Mesendoderm (in vitro differentiated cells): ENCODE measurements at regions not wholly inside any gene's neighbourhood (a gene's known extent, or its start where the extent isn't known, plus 50 kb on each side); places are given as distances from the start of the nearest gene placed in this dataset.
A peak's percentile ranks its signal among the peaks of the same experiment; 100 is the strongest.

Experiments
- DNase-seq: peaks from one replicate; pipeline ENCODE4 v3.0.0; 2013
- H2AK5ac ChIP-seq: 2 replicates; pipeline ENCODE4 v1.6.1; 2013; ENCODE audit warnings: low read length, inconsistent platforms
- H2BK120ac ChIP-seq: 2 replicates; pipeline ENCODE4 v1.6.1; 2013; ENCODE audit warnings: low read depth, mild to moderate bottlenecking, low read length, moderate library complexity, mixed read lengths
- H2BK15ac ChIP-seq: replicated peaks from 2 replicates; pipeline ENCODE4 v1.6.1; 2013; ENCODE audit warnings: low read depth, mild to moderate bottlenecking, moderate library complexity
- H2BK5ac ChIP-seq: 2 replicates; pipeline ENCODE4 v1.6.1; 2013; ENCODE audit warnings: low read length, inconsistent platforms
- H3K18ac ChIP-seq: 2 replicates; pipeline ENCODE4 v1.6.1; 2013; ENCODE audit warnings: mild to moderate bottlenecking, low read length, mixed read lengths
- H3K23ac ChIP-seq: one replicate; pipeline ENCODE4 v1.6.1; 2013; ENCODE audit warnings: low read length
- H3K27ac ChIP-seq: 2 replicates; pipeline ENCODE4 v1.5.1; 2013; ENCODE audit warnings: low read depth, mild to moderate bottlenecking, inconsistent platforms, low read length, moderate library complexity
- H3K27me3 ChIP-seq: 2 replicates; pipeline ENCODE4 v1.6.1; 2013; ENCODE audit warnings: low read length, control low read depth, mild to moderate bottlenecking, inconsistent platforms; ENCODE audit not compliant: insufficient read depth, poor library complexity
- H3K36me3 ChIP-seq: 2 replicates; pipeline ENCODE4 v1.6.1; 2013; ENCODE audit warnings: low read length, inconsistent platforms; ENCODE audit not compliant: control insufficient read depth, insufficient read depth
- H3K4ac ChIP-seq: one replicate; pipeline ENCODE4 v1.6.1; 2013; ENCODE audit warnings: low read depth, mild to moderate bottlenecking, low read length, moderate library complexity
- H3K4me1 ChIP-seq: 2 replicates; pipeline ENCODE4 v1.6.1; 2013; ENCODE audit warnings: low read depth, low read length, inconsistent platforms; ENCODE audit not compliant: control insufficient read depth
- H3K4me2 ChIP-seq: 2 replicates; pipeline ENCODE4 v1.6.1; 2013; ENCODE audit warnings: low read length
- H3K4me3 ChIP-seq: 2 replicates; pipeline ENCODE4 v1.5.1; 2013; ENCODE audit warnings: mild to moderate bottlenecking, low read length
- H3K56ac ChIP-seq: one replicate; pipeline ENCODE4 v1.6.1; 2013; ENCODE audit warnings: low read length
- H3K79me1 ChIP-seq: 2 replicates; pipeline ENCODE4 v1.6.1; 2013; ENCODE audit warnings: low read length, inconsistent platforms
- H3K79me2 ChIP-seq: 2 replicates; pipeline ENCODE4 v1.6.1; 2013; ENCODE audit warnings: mild to moderate bottlenecking, low read length; ENCODE audit not compliant: control insufficient read depth, insufficient read depth
- H3K9ac ChIP-seq: 2 replicates; pipeline ENCODE4 v1.6.1; 2013; ENCODE audit warnings: low read length, inconsistent platforms
- H4K5ac ChIP-seq: one replicate; pipeline ENCODE4 v1.6.1; 2013; ENCODE audit warnings: low read length
- H4K8ac ChIP-seq: one replicate; pipeline ENCODE4 v1.6.1; 2013; ENCODE audit warnings: low read depth, mild to moderate bottlenecking, control low read depth, low read length, moderate library complexity
- whole genome bisulfite sequencing: extraction: QIAGEN DNeasy Blood & Tissue Kit; methylation state at CpG from one replicate; pipeline ENCODE4 v1.1.7; 2013; ENCODE audit warnings: low lambda C conversion rate, missing lambda C conversion rate; ENCODE audit not compliant: insufficient coverage; ENCODE audit errors: extremely low coverage; 5-methylcytosine and 5-hydroxymethylcytosine counted together

- H3K23ac ChIP-seq, result no peak overlapping the region
- no peak overlapping the region for H3K4ac ChIP-seq
- no peaks in the 10 kb centered on the region for H3K27me3 ChIP-seq
- H3K18ac ChIP-seq, result no peak overlapping the region
- H4K5ac ChIP-seq, result no peak overlapping the region
- H4K8ac ChIP-seq, result no peak overlapping the region
- H2BK5ac ChIP-seq, result no peak overlapping the region
- DNase-seq, result no peak
- no peak overlapping the region for H3K4me2 ChIP-seq
- H3K56ac ChIP-seq, result no peak overlapping the region
- no peaks in the 10 kb centered on the region for H3K36me3 ChIP-seq
- no peak overlapping the region for H3K27ac ChIP-seq
- no peak overlapping the region for H3K9ac ChIP-seq
- H2BK120ac ChIP-seq, result no peak overlapping the region
- H3K79me1 ChIP-seq, result no peaks in the 10 kb centered on the region
- H3K4me3 ChIP-seq, result no peak overlapping the region
- no peak overlapping the region for H2BK15ac ChIP-seq
- H2AK5ac ChIP-seq, result no peak overlapping the region
- H3K79me2 ChIP-seq, result no peaks in the 10 kb centered on the region
- no peaks in the 10 kb centered on the region for H3K4me1 ChIP-seq
- no CpG with 5 or more reads among the region's 1 CpG for WGBS
Measured at GRCh38 chr2:133667968-133668367, 99.7 kb upstream of the NCKAP5 start.

GRCh38 chr2:133668547-133668946, 100.3 kb upstream of the NCKAP5 start:
- no peak overlapping the region for H3K9ac ChIP-seq
- DNase-seq, result no peak
- H3K23ac ChIP-seq, result no peak overlapping the region
- no peaks in the 10 kb centered on the region for H3K27me3 ChIP-seq
- H3K36me3 ChIP-seq, result no peaks in the 10 kb centered on the region
- H3K56ac ChIP-seq, result no peak overlapping the region
- H3K79me2 ChIP-seq, result no peaks in the 10 kb centered on the region
- H2BK120ac ChIP-seq, result no peak overlapping the region
- no peaks in the 10 kb centered on the region for H3K79me1 ChIP-seq
- no peak overlapping the region for H2BK15ac ChIP-seq
- H2BK5ac ChIP-seq, result no peak overlapping the region
- no peak overlapping the region for H4K8ac ChIP-seq
- no peak overlapping the region for H2AK5ac ChIP-seq
- H3K4me3 ChIP-seq, result no peak overlapping the region
- no peaks in the 10 kb centered on the region for H3K4me1 ChIP-seq
- no peak overlapping the region for H3K4me2 ChIP-seq
- no CpG with 5 or more reads among the region's 2 CpGs for WGBS
- no peak overlapping the region for H3K4ac ChIP-seq
- H4K5ac ChIP-seq, result no peak overlapping the region
- no peak overlapping the region for H3K18ac ChIP-seq
- no peak overlapping the region for H3K27ac ChIP-seq

DNA sequence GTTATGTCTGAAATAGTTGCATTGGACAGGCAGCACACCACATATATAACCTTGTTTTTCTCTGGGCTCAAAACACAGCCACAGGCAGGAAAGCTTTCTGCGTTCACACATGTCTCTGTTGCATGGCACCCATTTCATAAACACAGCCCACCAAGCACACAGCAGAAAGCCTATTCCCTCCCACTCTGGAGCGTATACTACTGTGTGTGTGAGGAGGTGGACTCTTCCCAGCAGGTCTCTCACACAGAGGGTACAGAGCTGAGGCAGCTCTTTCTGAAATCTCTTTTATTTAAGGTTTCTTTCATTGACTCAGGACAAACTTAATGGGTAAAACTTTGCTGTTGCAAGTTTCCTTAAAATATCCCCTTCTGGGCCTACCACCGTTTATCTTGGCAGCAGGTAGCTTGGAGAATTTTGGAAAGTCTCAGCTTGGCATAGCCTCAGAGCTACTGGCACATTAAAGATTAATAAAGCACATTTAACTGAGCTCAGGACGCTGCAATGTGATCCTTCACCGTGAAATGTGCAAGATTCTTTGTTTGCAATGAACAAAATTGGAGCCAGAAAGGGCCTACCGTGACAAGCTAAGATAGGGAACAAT, 105.1 kb upstream of the NCKAP5 start:
- H3K79me1 ChIP-seq, result no peaks in the 10 kb centered on the region
- H3K4me3 ChIP-seq, result no peak overlapping the region
- H3K4ac ChIP-seq, result no peak overlapping the region
- no peak overlapping the region for H2AK5ac ChIP-seq
- no peak overlapping the region for H4K8ac ChIP-seq
- no peaks in the 10 kb centered on the region for H3K79me2 ChIP-seq
- no peak overlapping the region for H3K18ac ChIP-seq
- H3K9ac ChIP-seq, result no peak overlapping the region
- no peaks in the 10 kb centered on the region for H3K36me3 ChIP-seq
- no CpG with 5 or more reads among the region's 6 CpGs for WGBS
- peaks cover 5% of the 10 kb centered on the region for H3K4me1 ChIP-seq
- no peak overlapping the region for H4K5ac ChIP-seq
- H3K23ac ChIP-seq, result no peak overlapping the region
- no peak overlapping the region for H3K56ac ChIP-seq
- H3K27ac ChIP-seq, result no peak overlapping the region
- H3K27me3 ChIP-seq, result no peaks in the 10 kb centered on the region
- no peak overlapping the region for H2BK5ac ChIP-seq
- no peak overlapping the region for H3K4me2 ChIP-seq
- H2BK15ac ChIP-seq, result no peak overlapping the region
- DNase-seq, result no peak
- H2BK120ac ChIP-seq, result no peak overlapping the region

DNA sequence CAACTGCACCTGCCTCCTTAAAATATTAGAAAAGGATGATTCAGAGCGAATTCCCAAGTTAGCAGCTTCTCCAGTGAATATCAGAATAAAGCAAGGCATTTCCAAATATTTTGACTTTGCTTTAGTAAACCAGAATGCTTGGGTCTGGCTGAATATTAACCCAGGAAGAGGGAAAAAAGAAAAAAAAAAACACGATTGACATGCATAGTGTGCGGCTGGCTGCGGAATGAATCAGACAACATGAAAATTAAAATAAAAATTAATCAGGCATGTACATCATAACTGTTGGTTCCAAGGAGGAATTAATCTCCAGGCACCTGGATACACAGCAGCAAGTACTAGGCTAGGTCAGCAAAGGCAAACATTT, 105.8 kb upstream of the NCKAP5 start:
- Histone ChIP-seq H3K27me3 (no peaks in the 10 kb centered on the region), H2BK120ac (no peak overlapping the region), H3K4me3 (no peak overlapping the region), H2BK5ac (no peak overlapping the region), H3K79me2 (no peaks in the 10 kb centered on the region), H3K18ac (no peak overlapping the region), H3K4me2 (no peak overlapping the region), H3K36me3 (no peaks in the 10 kb centered on the region), H2AK5ac (no peak overlapping the region), H3K27ac (no peak overlapping the region), H4K5ac (no peak overlapping the region), H3K9ac (no peak overlapping the region), H3K4me1 (peaks cover 5% of the 10 kb centered on the region), H4K8ac (no peak overlapping the region), H2BK15ac (no peak overlapping the region), H3K56ac (no peak overlapping the region), H3K79me1 (no peaks in the 10 kb centered on the region), H3K4ac (no peak overlapping the region), H3K23ac (no peak overlapping the region)
- DNase-seq, result no peak
- no CpG with 5 or more reads among the region's 4 CpGs for WGBS

DNA sequence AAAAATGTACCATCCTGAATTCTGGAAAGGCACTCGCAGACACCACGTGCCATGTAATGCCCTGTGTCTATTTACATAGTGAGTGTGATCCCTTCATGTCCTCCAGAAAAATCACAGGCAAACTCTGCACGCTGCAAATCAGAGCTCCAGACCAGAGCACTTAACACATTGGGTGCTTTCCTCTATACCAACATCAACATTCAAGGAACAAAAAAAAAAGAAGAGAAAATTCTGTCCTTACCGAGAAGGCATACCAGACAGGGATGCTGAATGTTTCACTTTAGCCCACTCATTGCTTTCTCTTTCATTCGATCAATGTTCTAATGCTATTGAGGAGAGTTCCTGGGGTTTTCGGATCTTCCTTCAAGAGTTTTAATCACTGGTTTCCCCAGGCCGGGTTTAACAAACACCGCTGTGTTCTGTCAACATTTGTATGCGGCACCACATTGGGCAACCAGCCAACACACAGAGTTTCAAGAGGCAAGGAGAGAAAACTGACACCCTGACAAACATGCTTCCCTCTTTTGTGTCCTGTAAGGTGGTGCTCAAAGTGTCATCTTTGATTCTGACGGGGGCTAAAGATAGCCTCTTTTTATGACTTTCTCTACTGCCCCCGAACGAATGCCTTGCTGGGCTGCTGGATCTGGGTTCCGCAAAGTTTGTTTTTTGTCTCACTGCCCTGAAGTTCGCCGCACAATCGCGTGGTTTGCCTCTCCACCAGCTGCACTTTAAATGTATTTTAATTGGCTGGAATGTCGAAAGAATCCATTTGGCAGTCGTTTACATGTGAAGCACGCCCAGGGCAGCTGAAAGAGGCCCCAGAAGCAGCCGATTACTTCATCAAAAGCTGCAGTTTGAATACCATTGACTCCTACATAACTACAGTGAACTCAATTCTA, 106.4 kb upstream of the NCKAP5 start:
- no peak overlapping the region for H3K18ac ChIP-seq
- no peak overlapping the region for H3K4ac ChIP-seq
- no peak overlapping the region for H4K8ac ChIP-seq
- no peak overlapping the region for H3K56ac ChIP-seq
- H3K36me3 ChIP-seq, result no peaks in the 10 kb centered on the region
- no peak overlapping the region for H2BK120ac ChIP-seq
- peaks cover 5% of the 10 kb centered on the region for H3K4me1 ChIP-seq
- peak; percentile 74 for DNase-seq
- no peak overlapping the region for H3K27ac ChIP-seq
- H2AK5ac ChIP-seq, result no peak overlapping the region
- no peak overlapping the region for H3K4me3 ChIP-seq
- no peaks in the 10 kb centered on the region for H3K79me1 ChIP-seq
- no peaks in the 10 kb centered on the region for H3K27me3 ChIP-seq
- no peak overlapping the region for H3K9ac ChIP-seq
- H2BK15ac ChIP-seq, result no peak overlapping the region
- no peaks in the 10 kb centered on the region for H3K79me2 ChIP-seq
- no peak overlapping the region for H3K23ac ChIP-seq
- H3K4me2 ChIP-seq, result no peak overlapping the region
- H2BK5ac ChIP-seq, result no peak overlapping the region
- H4K5ac ChIP-seq, result no peak overlapping the region
- no CpG with 5 or more reads among the region's 21 CpGs for WGBS
